ENCODE measurements at regions not wholly inside any gene's neighbourhood (a gene's known extent, or its start where the extent isn't known, plus 50 kb on each side); places are given as distances from the start of the nearest gene placed in this dataset.

DNA sequence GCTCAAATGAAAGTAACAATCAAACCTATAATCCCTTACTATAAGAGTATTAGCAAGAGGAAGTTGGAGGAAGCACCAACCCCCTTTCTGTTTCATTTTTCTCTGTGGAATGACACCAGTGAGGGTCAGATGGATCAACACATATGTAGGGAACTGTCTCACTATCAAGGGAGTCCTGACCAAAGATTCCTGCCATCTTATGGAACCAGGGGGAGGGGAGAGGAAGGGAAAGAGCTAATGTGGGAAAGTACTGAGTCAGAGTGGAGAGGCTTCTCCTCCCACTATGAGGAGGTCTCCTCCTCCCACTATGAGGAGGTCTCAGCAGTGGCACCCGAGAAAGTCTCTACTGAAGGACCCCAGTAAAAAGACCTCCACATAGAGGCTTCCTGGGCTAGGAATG is 73.3 kb upstream of the PCSK1 start:
- TF ChIP-seq, protein P1, sequence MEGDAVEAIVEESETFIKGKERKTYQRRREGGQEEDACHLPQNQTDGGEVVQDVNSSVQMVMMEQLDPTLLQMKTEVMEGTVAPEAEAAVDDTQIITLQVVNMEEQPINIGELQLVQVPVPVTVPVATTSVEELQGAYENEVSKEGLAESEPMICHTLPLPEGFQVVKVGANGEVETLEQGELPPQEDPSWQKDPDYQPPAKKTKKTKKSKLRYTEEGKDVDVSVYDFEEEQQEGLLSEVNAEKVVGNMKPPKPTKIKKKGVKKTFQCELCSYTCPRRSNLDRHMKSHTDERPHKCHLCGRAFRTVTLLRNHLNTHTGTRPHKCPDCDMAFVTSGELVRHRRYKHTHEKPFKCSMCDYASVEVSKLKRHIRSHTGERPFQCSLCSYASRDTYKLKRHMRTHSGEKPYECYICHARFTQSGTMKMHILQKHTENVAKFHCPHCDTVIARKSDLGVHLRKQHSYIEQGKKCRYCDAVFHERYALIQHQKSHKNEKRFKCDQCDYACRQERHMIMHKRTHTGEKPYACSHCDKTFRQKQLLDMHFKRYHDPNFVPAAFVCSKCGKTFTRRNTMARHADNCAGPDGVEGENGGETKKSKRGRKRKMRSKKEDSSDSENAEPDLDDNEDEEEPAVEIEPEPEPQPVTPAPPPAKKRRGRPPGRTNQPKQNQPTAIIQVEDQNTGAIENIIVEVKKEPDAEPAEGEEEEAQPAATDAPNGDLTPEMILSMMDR (optimal IDR thresholded peaks at IDR 0.05 in 1 of 3, IDR thresholded peaks at IDR 0.05 in 1 of 3, conservative IDR thresholded peaks at IDR 0.05 in 1 of 3; ENCODE audit: extremely low read depth in 1 of 3, insufficient read depth in 2 of 3, low read length in 3 of 3) = no peak
- no peak for TF ChIP-seq EZH2 (IDR thresholded peaks at IDR 0.05; ENCODE audit: low read length)

Data from keratinocyte (primary cell).